Dermis microvascular lymphatic vessel endothelial cell (primary cell): ENCODE measurements at regions not wholly inside any gene's neighbourhood (a gene's known extent, or its start where the extent isn't known, plus 50 kb on each side); places are given as distances from the start of the nearest gene placed in this dataset.

Source experiments
- DNase-seq, 2 donors: peaks; one replicate each; pipeline versions ENCODE4 v3.0.0 to v3.0.0-alpha.2; 2010; ENCODE audit warnings: low read depth in 2 of 2

GRCh38 chr6:157769776-157770426 is 53.1 kb upstream of the SNX9 start:
- DNase-seq, result no peak

- DNase-seq, result no peak
These were observed 52.1 kb upstream of the SNX9 start for GRCh38 chr6:157770946-157771345.

- DNase-seq, result no peak
These were observed 50.2 kb upstream of the SNX9 start for GRCh38 chr6:157772820-157773219.
